NCI-H1694 (cell line): ENCODE measurements at regions not wholly inside any gene's neighbourhood (a gene's known extent, or its start where the extent isn't known, plus 50 kb on each side); places are given as distances from the start of the nearest gene placed in this dataset.

Experiments
- DNase-seq: peaks from one replicate; lab custom pipeline; 2025; lab: John Stamatoyannopoulos, UW

- DNase-seq = no peak
Observed at GRCh38 chr17:79417476-79417988, 193.3 kb downstream of the RBFOX3 start.

- DNase-seq = no peak
Observed at GRCh38 chr17:79415909-79416308, 194.9 kb downstream of the RBFOX3 start.

GRCh38 chr17:79415365-79415764, 195.5 kb downstream of the RBFOX3 start:
- DNase-seq = no peak

- DNase-seq = no peak
Observed at GRCh38 chr17:79414793-79415211, 196.0 kb downstream of the RBFOX3 start.

GRCh38 chr17:79414063-79414792, 196.6 kb downstream of the RBFOX3 start:
- DNase-seq = peak; percentile 12

- DNase-seq = peak; percentile 84
Observed at GRCh38 chr17:79413611-79414010, 197.2 kb downstream of the RBFOX3 start.

GRCh38 chr17:79412886-79413390, 197.9 kb downstream of the RBFOX3 start:
- no peak for DNase-seq

- no peak for DNase-seq
Observed at GRCh38 chr17:79412110-79412509, 198.7 kb downstream of the RBFOX3 start.

GRCh38 chr17:79411419-79411818, 199.4 kb downstream of the RBFOX3 start:
- no peak for DNase-seq

- DNase-seq = no peak
Observed at GRCh38 chr17:79410681-79411080, 200.2 kb downstream of the RBFOX3 start.

- DNase-seq = no peak
Observed at GRCh38 chr17:79408251-79408650, 202.6 kb downstream of the RBFOX3 start.

GRCh38 chr17:79407385-79407784, 203.5 kb downstream of the RBFOX3 start:
- no peak for DNase-seq

- DNase-seq = no peak
Observed at GRCh38 chr17:79406316-79406715, 204.5 kb downstream of the RBFOX3 start.

GRCh38 chr17:79405823-79406222, 205.0 kb downstream of the RBFOX3 start:
- DNase-seq = no peak

GRCh38 chr17:79404136-79404911, 206.5 kb downstream of the RBFOX3 start:
- no peak for DNase-seq

- no peak for DNase-seq
Observed at GRCh38 chr17:79401704-79402674, 208.9 kb downstream of the RBFOX3 start.

GRCh38 chr17:79400989-79401703, 209.7 kb downstream of the RBFOX3 start:
- peak; percentile 31 for DNase-seq

GRCh38 chr17:79399610-79400144, 211.2 kb downstream of the RBFOX3 start:
- DNase-seq = no peak

- DNase-seq = no peak
Observed at GRCh38 chr17:79398441-79398840, 212.4 kb downstream of the RBFOX3 start.

- DNase-seq = no peak
Observed at GRCh38 chr17:79396696-79397095, 214.2 kb downstream of the RBFOX3 start.

- no peak for DNase-seq
Observed at GRCh38 chr17:79395545-79395944, 215.3 kb downstream of the RBFOX3 start.
